Endothelial cell of umbilical vein (primary cell): ENCODE measurements at regions not wholly inside any gene's neighbourhood (a gene's known extent, or its start where the extent isn't known, plus 50 kb on each side); places are given as distances from the start of the nearest gene placed in this dataset.

Source experiments
- BruUV-seq: library from RNA; stranded (reverse); fragments of 400-500 nt; replicated peaks from 2 replicates; lab custom pipeline; 2021; lab: Mats Ljungman, UMichigan
- CTCF ChIA-PET: fragments of 300-600, 350-600 bp; sonication (Branson Sonifier 250); formaldehyde crosslinking; loops from one replicate; lab custom pipeline; 2021; ENCODE audit warnings: antibody characterized with exemption, inconsistent platforms; lab: Charles Lee
- POLR2A ChIA-PET: fragments of 300-600, 350-600 bp; sonication (Branson Sonifier 250); formaldehyde crosslinking; loops from one replicate; lab custom pipeline; 2021; ENCODE audit warnings: antibody characterized with exemption, inconsistent platforms; lab: Charles Lee
- DNase-seq: peaks from one replicate; pipeline ENCODE4 v3.0.0-alpha.2; 2011; ENCODE audit warnings: low read depth, low spot score
- FAIRE-seq: peaks from 2 replicates; lab custom pipeline; 2011; peaks lifted over from hg19 to GRCh38; lab: Jason Lieb, UNC
- H2AFZ ChIP-seq: 2 replicates; pipeline ENCODE4 v1.6.0; 2012; ENCODE audit warnings: low read depth, low read length, control low read depth, inconsistent platforms
- H3K27ac ChIP-seq: 2 replicates; pipeline ENCODE4 v1.5.1; 2011; ENCODE audit warnings: low read depth, mild to moderate bottlenecking, control low read depth, low read length, moderate library complexity; ENCODE audit not compliant: insufficient read depth
- H3K27me3 ChIP-seq, 2 experiments: 2 replicates each; pipeline versions ENCODE4 v1.6.0 to v1.6.1; 2011; ENCODE audit warnings: low read length in 2 of 2, mixed read lengths in 1 of 2; ENCODE audit not compliant: control insufficient read depth in 2 of 2, insufficient read depth in 2 of 2
- H3K36me3 ChIP-seq, 2 experiments: 2 replicates in 1 of 2; 3 replicates in 1 of 2; pipeline ENCODE4 v1.5.1; 2011; ENCODE audit warnings: low read length in 2 of 2, mild to moderate bottlenecking in 1 of 2, moderate library complexity in 1 of 2; ENCODE audit not compliant: control insufficient read depth in 2 of 2, insufficient read depth in 2 of 2; ENCODE audit errors: extremely low read depth in 1 of 2
- H3K4me1 ChIP-seq: 3 replicates; pipeline ENCODE4 v1.5.1; 2011; ENCODE audit warnings: mild to moderate bottlenecking, low read length; ENCODE audit not compliant: control insufficient read depth, insufficient read depth; ENCODE audit errors: extremely low read depth
- H3K4me2 ChIP-seq: 2 replicates; pipeline ENCODE4 v1.6.1; 2011; ENCODE audit warnings: low read length, control low read depth, mixed read lengths; ENCODE audit not compliant: insufficient read depth
- H3K4me3 ChIP-seq, 3 experiments: fragments of 200-600 bp in 1 of 3; sonication (generic), shearing (Covaris generic) in 1 of 3; replicated peaks in 1 of 3; 2 replicates each; pipeline ENCODE4 v1.5.1; 2011 to 2016; ENCODE audit warnings: control low read depth in 3 of 3, low read length in 3 of 3, mild to moderate bottlenecking in 2 of 3, inconsistent platforms in 1 of 3, low read depth in 1 of 3, moderate library complexity in 1 of 3; ENCODE audit not compliant: insufficient read depth in 1 of 3
- H3K79me2 ChIP-seq: 2 replicates; pipeline ENCODE4 v1.6.0; 2012; ENCODE audit warnings: low read length, inconsistent platforms; ENCODE audit not compliant: control insufficient read depth, insufficient read depth
- H3K9ac ChIP-seq: replicated peaks from 2 replicates; pipeline ENCODE3; 2011; ENCODE audit warnings: low read length, control low read depth; ENCODE audit not compliant: insufficient read depth; ENCODE audit errors: extremely low read depth
- H3K9me1 ChIP-seq: replicated peaks from 3 replicates; pipeline ENCODE4 v1.6.0; 2011; ENCODE audit warnings: mild to moderate bottlenecking, low read length; ENCODE audit not compliant: control insufficient read depth, insufficient read depth; ENCODE audit errors: extremely low read depth
- H3K9me3 ChIP-seq: replicated peaks from 2 replicates; pipeline ENCODE4 v1.5.1; 2012; ENCODE audit warnings: low read length, inconsistent platforms; ENCODE audit not compliant: control insufficient read depth, insufficient read depth
- H4K20me1 ChIP-seq: replicated peaks from 2 replicates; pipeline ENCODE3; 2011; ENCODE audit warnings: mild to moderate bottlenecking, low read length; ENCODE audit not compliant: control insufficient read depth, insufficient read depth; ENCODE audit errors: extremely low read depth
- EZH2 ChIP-seq: IDR thresholded peaks from 2 replicates; pipeline ENCODE4 v1.6.1; 2012; ENCODE audit warnings: borderline replicate concordance, low read depth, mild to moderate bottlenecking, moderate library complexity, low read length, inconsistent platforms; ENCODE audit not compliant: severe bottlenecking
- FOS ChIP-seq: IDR thresholded peaks from 2 replicates; pipeline ENCODE4 v1.6.1; 2011; ENCODE audit warnings: mild to moderate bottlenecking, low read length, moderate library complexity, borderline replicate concordance; ENCODE audit not compliant: insufficient read depth
- GATA2 ChIP-seq: IDR thresholded peaks from 2 replicates; pipeline ENCODE4 v1.7.0; 2011; ENCODE audit warnings: low read depth, mild to moderate bottlenecking, moderate library complexity, mixed read lengths, low read length; ENCODE audit not compliant: insufficient read length, insufficient read depth
- JUN ChIP-seq: IDR thresholded peaks from 2 replicates; pipeline ENCODE4 v1.6.1; 2011; ENCODE audit warnings: borderline replicate concordance, low read depth; ENCODE audit not compliant: insufficient read length, insufficient read depth
- MYC ChIP-seq: IDR thresholded peaks from one replicate; pipeline ENCODE4 v1.6.1; 2011; ENCODE audit warnings: mild to moderate bottlenecking, low read depth, low read length
- POLR2A ChIP-seq: IDR thresholded peaks from 2 replicates; pipeline ENCODE4 v1.6.1; 2012; ENCODE audit warnings: low read depth, mild to moderate bottlenecking, control low read depth, low read length
- POLR2AphosphoS5 ChIP-seq: IDR thresholded peaks from 2 replicates; pipeline ENCODE4 v1.6.1; 2012; ENCODE audit warnings: low read depth, mild to moderate bottlenecking, control low read depth, low read length, moderate library complexity; ENCODE audit not compliant: insufficient read depth
- dilution Hi-C: fragments of 300-500 bp; cut with MboI; formaldehyde crosslinking; loops from one replicate; pipeline ENCODE4 v1.15.0; 2019; ENCODE audit warnings: low sequenced_read_pairs; ENCODE audit not compliant: extremely low pct_ligation_motif_present
- intact Hi-C: fragments of 100-400 bp; cut with micrococcal nuclease; formaldehyde crosslinking; loops from one replicate; pipeline ENCODE4 v1.10.0; 2022
- TF ChIP-seq, protein P1 (sequence below): IDR thresholded peaks from 2 replicates; pipeline ENCODE4 v1.6.1; 2011; ENCODE audit not compliant: insufficient read depth, insufficient read length
- TF ChIP-seq, protein P2 (sequence below), 2 donors: IDR thresholded peaks; 1 replicate in 1 of 2; 2 replicates in 1 of 2; pipeline ENCODE4 v1.5.1; 2011; ENCODE audit warnings: low read length in 2 of 2, mild to moderate bottlenecking in 2 of 2, moderate library complexity in 2 of 2, control low read depth in 1 of 2, inconsistent platforms in 1 of 2, low read depth in 1 of 2; ENCODE audit not compliant: insufficient read depth in 1 of 2; ENCODE audit errors: extremely low read depth in 1 of 2

DNA sequence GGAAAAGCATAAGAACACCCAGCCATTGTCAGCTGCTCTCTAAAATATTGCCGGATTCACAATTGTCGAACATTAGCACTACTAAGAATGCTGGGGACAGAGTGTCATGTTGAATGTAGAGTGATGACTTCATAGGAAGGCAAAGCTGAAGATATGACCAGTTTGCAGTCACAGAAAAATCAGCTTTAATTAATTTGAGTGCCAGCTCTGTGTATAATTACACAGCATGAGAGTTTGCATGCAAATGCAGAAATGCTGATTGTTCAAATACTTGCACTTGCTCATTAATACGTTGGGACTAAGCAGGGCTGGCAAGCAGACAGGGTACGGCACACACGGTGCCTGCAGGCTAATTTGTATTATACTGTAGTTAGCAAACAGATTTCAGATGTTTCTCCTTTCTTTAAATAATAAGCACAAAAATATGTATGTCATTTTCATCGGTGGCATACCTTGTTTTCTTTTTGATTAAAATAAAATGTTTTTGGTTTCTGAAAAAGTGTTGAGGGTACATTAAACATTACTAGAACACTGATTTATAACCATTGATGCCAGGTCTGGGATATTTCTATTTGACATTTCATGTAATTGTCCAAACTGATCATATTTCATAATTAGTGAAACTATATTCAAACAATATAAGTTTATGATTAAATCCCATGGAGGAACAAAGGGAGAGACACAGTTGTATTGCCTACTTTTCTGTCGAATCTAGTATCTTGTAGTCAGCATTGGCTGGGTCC is 99.8 kb upstream of the ADGRL2 start:
- no peak overlapping the region for H3K9ac ChIP-seq
- DNase-seq (no peak), FAIRE-seq (no peak)
- BruUV-seq: no TSS peak
- H3K9me1 ChIP-seq: no peaks in the 10 kb centered on the region
- H2AFZ ChIP-seq: no peak overlapping the region
- H3K4me3 ChIP-seq: no peak overlapping the region
- H3K4me1 ChIP-seq: peaks cover 29% of the 10 kb centered on the region
- CTCF ChIA-PET: interaction anchor here (0.8 kb wide), 1 partner anchor 13 kb away, joined by 4 read pairs; no protein-coding TSS in a partner anchor
- no peak overlapping the region for H3K27ac ChIP-seq
- TF ChIP-seq, protein P1, sequence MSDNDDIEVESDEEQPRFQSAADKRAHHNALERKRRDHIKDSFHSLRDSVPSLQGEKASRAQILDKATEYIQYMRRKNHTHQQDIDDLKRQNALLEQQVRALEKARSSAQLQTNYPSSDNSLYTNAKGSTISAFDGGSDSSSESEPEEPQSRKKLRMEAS: no peak
- no peak for TF ChIP-seq MYC
- TF ChIP-seq, protein P2, sequence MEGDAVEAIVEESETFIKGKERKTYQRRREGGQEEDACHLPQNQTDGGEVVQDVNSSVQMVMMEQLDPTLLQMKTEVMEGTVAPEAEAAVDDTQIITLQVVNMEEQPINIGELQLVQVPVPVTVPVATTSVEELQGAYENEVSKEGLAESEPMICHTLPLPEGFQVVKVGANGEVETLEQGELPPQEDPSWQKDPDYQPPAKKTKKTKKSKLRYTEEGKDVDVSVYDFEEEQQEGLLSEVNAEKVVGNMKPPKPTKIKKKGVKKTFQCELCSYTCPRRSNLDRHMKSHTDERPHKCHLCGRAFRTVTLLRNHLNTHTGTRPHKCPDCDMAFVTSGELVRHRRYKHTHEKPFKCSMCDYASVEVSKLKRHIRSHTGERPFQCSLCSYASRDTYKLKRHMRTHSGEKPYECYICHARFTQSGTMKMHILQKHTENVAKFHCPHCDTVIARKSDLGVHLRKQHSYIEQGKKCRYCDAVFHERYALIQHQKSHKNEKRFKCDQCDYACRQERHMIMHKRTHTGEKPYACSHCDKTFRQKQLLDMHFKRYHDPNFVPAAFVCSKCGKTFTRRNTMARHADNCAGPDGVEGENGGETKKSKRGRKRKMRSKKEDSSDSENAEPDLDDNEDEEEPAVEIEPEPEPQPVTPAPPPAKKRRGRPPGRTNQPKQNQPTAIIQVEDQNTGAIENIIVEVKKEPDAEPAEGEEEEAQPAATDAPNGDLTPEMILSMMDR (IDR thresholded peaks at IDR 0.05; ENCODE audit: extremely low read depth in 1 of 2, insufficient read depth in 1 of 2, low read depth in 1 of 2, low read length in 2 of 2): no peak
- intact Hi-C loops: loop anchor here (5.0 kb wide), 1 partner anchor 176 kb away; no protein-coding TSS in a partner anchor
- dilution Hi-C loops: no loop called here
- H3K27me3 ChIP-seq: no peaks in the 10 kb centered on the region
- no peaks in the 10 kb centered on the region for H3K36me3 ChIP-seq
- POLR2A ChIA-PET: interaction anchor here (0.5 kb wide), 1 partner anchor 90 kb away, joined by 10 read pairs; no protein-coding TSS in a partner anchor
- no peaks in the 10 kb centered on the region for H4K20me1 ChIP-seq
- no peaks in the 10 kb centered on the region for H3K79me2 ChIP-seq
- H3K4me2 ChIP-seq: no peak overlapping the region
- no peaks in the 10 kb centered on the region for H3K9me3 ChIP-seq

DNA sequence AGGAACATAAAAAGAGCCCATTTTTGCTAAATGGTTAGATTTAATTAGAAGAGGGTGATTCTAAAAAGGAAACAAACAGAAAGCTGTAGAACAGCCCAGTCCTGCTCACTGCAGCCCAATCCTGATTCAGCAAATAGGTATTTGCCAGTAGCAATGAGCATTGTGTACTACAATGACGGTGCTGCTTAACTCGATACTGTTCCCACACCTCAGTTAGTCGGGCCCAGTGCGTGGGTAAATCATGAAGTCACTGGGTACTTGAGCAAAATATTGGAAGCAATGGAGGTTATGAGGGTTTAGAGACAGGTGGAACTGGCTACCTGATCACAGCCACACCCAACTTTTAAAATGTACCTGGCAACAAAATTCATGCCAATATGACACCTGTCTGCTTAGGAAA is 101.5 kb upstream of the ADGRL2 start:
- Histone ChIP-seq H3K4me3 (no peak overlapping the region), H3K4me1 (peaks cover 25% of the 10 kb centered on the region), H3K9me3 (no peaks in the 10 kb centered on the region), H3K27me3 (no peaks in the 10 kb centered on the region), H3K79me2 (no peaks in the 10 kb centered on the region), H2AFZ (no peak overlapping the region), H4K20me1 (no peaks in the 10 kb centered on the region), H3K27ac (no peak overlapping the region), H3K9me1 (no peaks in the 10 kb centered on the region), H3K4me2 (no peak overlapping the region), H3K36me3 (no peaks in the 10 kb centered on the region), H3K9ac (no peak overlapping the region)
- TF ChIP-seq, protein P2 (IDR thresholded peaks at IDR 0.05; ENCODE audit: extremely low read depth in 1 of 2, insufficient read depth in 1 of 2, low read depth in 1 of 2, low read length in 2 of 2): no peak
- no peak for TF ChIP-seq POLR2A
- no peak for TF ChIP-seq FOS
- TF ChIP-seq POLR2AphosphoS5: no peak
- TF ChIP-seq, protein P1: no peak
- no peak for TF ChIP-seq EZH2
- TF ChIP-seq JUN: no peak
- no peak for TF ChIP-seq MYC
- TF ChIP-seq GATA2: no peak
- BruUV-seq: no TSS peak
- no peak for DNase-seq
- POLR2A ChIA-PET: interaction anchor here (0.6 kb wide), 1 partner anchor 41 kb away, joined by 5 read pairs; no protein-coding TSS in a partner anchor
- no peak for FAIRE-seq
- intact Hi-C loops (no loop called here), dilution Hi-C loops (no loop called here)
- CTCF ChIA-PET: interaction anchor here (1.3 kb wide), 1 partner anchor 150 kb away, joined by 4 read pairs; no protein-coding TSS in a partner anchor
